ENCODE measurements at regions not wholly inside any gene's neighbourhood (a gene's known extent, or its start where the extent isn't known, plus 50 kb on each side); places are given as distances from the start of the nearest gene placed in this dataset.

GRCh38 chr13:74919914-74920313 is 562.1 kb downstream of the TBC1D4 start:
- ChIA-PET CTCF (no interaction called here), POLR2A (ENCODE audit: low non-redundant PET) (no interaction called here)
- Histone ChIP-seq H3K9me3 (ENCODE audit: low read depth, low read length, poor library complexity, severe bottlenecking) (no peaks in the 10 kb centered on the region), H3K27me3 (replicated peaks; ENCODE audit: insufficient read depth, low read depth, low read length, poor library complexity) (no peaks in the 10 kb centered on the region), H3K4me1 (ENCODE audit: insufficient read depth, low read length, poor library complexity, severe bottlenecking) (no peaks in the 10 kb centered on the region), H3K36me3 (ENCODE audit: insufficient read depth, low read length, poor library complexity, severe bottlenecking) (no peaks in the 10 kb centered on the region), H3K4me3 (ENCODE audit: low read depth, low read length, poor library complexity, severe bottlenecking) (no peak overlapping the region), H3K27ac (ENCODE audit: low read depth, low read length, poor library complexity, severe bottlenecking) (no peak overlapping the region)
- intact Hi-C loops (cut with micrococcal nuclease; ENCODE audit: unreplicated experiment) = no loop called here
- DNase-seq (ENCODE audit: low spot score) = no peak
- TF ChIP-seq EZH2 (IDR thresholded peaks at IDR 0.05; ENCODE audit: borderline replicate concordance, low read depth, low read length, poor library complexity, severe bottlenecking) (no peak), CTCF (conservative IDR thresholded peaks at IDR 0.05; ENCODE audit: low read depth, low read length) (no peak)
- no TSS peak for BruUV-seq (replicated peaks)

DNA sequence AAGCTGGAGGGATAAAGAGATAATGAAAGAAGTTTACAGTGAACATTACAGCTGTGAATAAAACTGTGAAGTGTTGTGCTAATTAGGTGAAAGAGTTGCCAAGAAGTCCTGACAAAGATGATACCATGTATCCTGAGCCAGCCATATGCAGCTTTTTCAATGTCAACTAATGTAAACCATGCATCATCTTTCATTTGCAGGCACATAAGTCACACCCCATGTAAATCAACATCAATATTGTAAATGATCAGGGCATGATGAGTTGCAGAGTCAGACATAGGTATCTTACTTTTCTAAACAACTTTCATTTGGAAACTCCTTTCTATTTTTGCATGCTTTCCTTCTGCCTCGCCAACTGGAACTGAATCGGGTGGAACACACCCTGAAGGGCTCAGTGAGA is 569.1 kb downstream of the TBC1D4 start:
- intact Hi-C loops (cut with micrococcal nuclease; ENCODE audit: unreplicated experiment) = no loop called here
- TF ChIP-seq EZH2 (IDR thresholded peaks at IDR 0.05; ENCODE audit: borderline replicate concordance, low read depth, low read length, poor library complexity, severe bottlenecking) (no peak), CTCF (conservative IDR thresholded peaks at IDR 0.05; ENCODE audit: low read depth, low read length) (no peak)
- CTCF ChIA-PET = no interaction called here
- no peak overlapping the region for H3K4me3 ChIP-seq (ENCODE audit: low read depth, low read length, poor library complexity, severe bottlenecking)
- BruUV-seq (replicated peaks) = no TSS peak
- no peaks in the 10 kb centered on the region for H3K4me1 ChIP-seq (ENCODE audit: insufficient read depth, low read length, poor library complexity, severe bottlenecking)
- H3K36me3 ChIP-seq (ENCODE audit: insufficient read depth, low read length, poor library complexity, severe bottlenecking) = no peaks in the 10 kb centered on the region
- no peaks in the 10 kb centered on the region for H3K27me3 ChIP-seq (replicated peaks; ENCODE audit: insufficient read depth, low read depth, low read length, poor library complexity)
- POLR2A ChIA-PET (ENCODE audit: low non-redundant PET) = no interaction called here
- H3K27ac ChIP-seq (ENCODE audit: low read depth, low read length, poor library complexity, severe bottlenecking) = no peak overlapping the region
- no peaks in the 10 kb centered on the region for H3K9me3 ChIP-seq (ENCODE audit: low read depth, low read length, poor library complexity, severe bottlenecking)
- DNase-seq (ENCODE audit: low spot score) = no peak

DNA sequence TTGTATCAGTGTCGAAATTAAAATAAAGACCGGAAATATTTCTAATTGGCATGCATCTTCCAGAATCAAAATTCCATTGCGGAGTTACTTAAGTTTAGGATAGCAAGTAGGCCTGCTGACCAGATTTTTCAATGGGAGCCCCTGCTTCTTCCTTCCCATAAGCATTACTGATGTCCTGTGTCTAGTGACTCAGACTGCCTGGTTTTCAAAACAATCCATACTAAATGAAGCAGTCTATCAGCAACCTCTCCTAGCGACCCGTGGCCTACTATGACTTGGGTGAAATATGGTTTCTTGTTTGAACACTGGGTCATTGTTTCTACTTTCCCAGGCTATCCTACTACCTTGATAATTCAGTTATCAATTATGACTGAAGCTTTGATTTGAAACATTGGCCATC is 571.6 kb downstream of the TBC1D4 start:
- ChIA-PET POLR2A (ENCODE audit: low non-redundant PET) (no interaction called here), CTCF (no interaction called here)

More for the DNA sequence above, 571.6 kb downstream of the TBC1D4 start:
- intact Hi-C loops (cut with micrococcal nuclease; ENCODE audit: unreplicated experiment) = no loop called here
- H3K4me3 ChIP-seq (ENCODE audit: low read depth, low read length, poor library complexity, severe bottlenecking) = no peak overlapping the region
- DNase-seq (ENCODE audit: low spot score) = no peak
- H3K36me3 ChIP-seq (ENCODE audit: insufficient read depth, low read length, poor library complexity, severe bottlenecking) = no peaks in the 10 kb centered on the region
- H3K9me3 ChIP-seq (ENCODE audit: low read depth, low read length, poor library complexity, severe bottlenecking) = no peaks in the 10 kb centered on the region
- TF ChIP-seq EZH2 (IDR thresholded peaks at IDR 0.05; ENCODE audit: borderline replicate concordance, low read depth, low read length, poor library complexity, severe bottlenecking) (no peak), CTCF (conservative IDR thresholded peaks at IDR 0.05; ENCODE audit: low read depth, low read length) (no peak)
- no peak overlapping the region for H3K27ac ChIP-seq (ENCODE audit: low read depth, low read length, poor library complexity, severe bottlenecking)
- no peaks in the 10 kb centered on the region for H3K27me3 ChIP-seq (replicated peaks; ENCODE audit: insufficient read depth, low read depth, low read length, poor library complexity)
- no peaks in the 10 kb centered on the region for H3K4me1 ChIP-seq (ENCODE audit: insufficient read depth, low read length, poor library complexity, severe bottlenecking)
- no TSS peak for BruUV-seq (replicated peaks)
